DMS 273 (cell line): ENCODE measurements at regions not wholly inside any gene's neighbourhood (a gene's known extent, or its start where the extent isn't known, plus 50 kb on each side); places are given as distances from the start of the nearest gene placed in this dataset.
"Not testable (repeated sequence)": the region's sequence is repeated elsewhere in the genome, so short reads cannot be mapped to it uniquely, and the experiment has no call there.

ENCODE experiments used
- DNase-seq: peaks from one replicate; lab custom pipeline; 2025; ENCODE audit not compliant: unreplicated experiment; lab: John Stamatoyannopoulos, UW

GRCh38 chr10:9416331-9416730 lies 1361.8 kb downstream of the GATA3 start:
- no peak for DNase-seq

GRCh38 chr10:9419757-9420156 lies 1365.3 kb downstream of the GATA3 start:
- no peak for DNase-seq

DNA sequence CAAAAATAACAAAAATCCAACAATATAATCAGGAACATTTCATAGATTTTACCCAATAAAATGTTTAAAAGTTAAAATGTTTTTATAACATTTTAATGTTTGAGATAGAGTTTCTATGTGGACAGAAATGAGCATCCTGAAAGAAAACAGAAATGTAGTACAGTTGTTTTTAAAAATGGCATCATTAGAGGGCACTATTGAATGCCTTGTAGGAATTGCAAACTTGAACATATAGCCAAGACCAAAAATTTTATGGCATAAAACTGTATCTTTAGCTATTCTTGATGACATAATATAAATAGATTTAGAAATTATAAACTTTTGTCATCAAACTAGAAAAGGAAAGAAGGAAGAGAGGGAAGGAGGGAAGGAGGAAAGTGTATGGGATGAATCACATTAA lies 1372.7 kb downstream of the GATA3 start:
- no peak for DNase-seq

- DNase-seq: no peak
Measured at GRCh38 chr10:9437131-9437530, 1382.6 kb downstream of the GATA3 start.

DNA sequence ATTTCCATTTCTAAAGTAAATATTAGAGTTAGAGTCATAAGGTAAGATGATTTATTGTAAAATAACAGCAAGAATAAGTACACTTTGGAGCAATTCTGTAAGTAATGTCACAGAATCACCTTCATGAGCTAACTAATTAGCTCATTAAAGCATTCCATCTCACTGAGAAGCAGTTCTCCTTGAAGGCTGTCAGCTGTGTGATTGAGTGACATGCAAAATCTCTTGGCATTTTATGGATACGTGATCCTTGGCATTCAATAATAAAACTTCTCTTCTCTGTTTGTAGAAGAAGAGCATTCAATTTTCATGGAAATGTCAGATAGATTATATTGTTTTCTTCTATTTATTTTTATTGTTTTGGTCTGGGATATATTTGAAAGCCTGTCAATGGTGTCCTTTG lies 1389.3 kb downstream of the GATA3 start:
- DNase-seq: no peak

DNA sequence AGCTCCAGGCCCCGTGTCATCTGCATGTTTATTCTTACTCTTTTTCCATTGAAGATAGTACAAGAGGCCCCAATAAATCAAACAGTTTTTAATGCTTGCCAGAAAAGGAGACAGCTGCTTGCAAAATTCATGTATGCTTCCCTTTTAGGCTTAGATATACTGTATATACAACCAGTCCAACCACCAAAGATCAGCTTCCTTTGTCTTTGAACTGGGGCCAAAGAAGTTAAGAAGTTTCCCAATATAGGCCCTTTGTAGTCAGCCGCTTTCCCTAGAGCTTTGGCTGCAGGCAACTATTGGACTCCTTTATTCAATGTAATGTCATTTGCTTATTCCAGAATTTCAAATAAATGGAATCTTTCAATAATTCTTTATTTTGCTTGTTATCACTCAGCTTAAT lies 1395.0 kb downstream of the GATA3 start:
- DNase-seq: no peak

GRCh38 chr10:9450801-9451200 lies 1396.3 kb downstream of the GATA3 start:
- no peak for DNase-seq

- no peak for DNase-seq
Measured at GRCh38 chr10:9451211-9451773, 1396.8 kb downstream of the GATA3 start.

DNA sequence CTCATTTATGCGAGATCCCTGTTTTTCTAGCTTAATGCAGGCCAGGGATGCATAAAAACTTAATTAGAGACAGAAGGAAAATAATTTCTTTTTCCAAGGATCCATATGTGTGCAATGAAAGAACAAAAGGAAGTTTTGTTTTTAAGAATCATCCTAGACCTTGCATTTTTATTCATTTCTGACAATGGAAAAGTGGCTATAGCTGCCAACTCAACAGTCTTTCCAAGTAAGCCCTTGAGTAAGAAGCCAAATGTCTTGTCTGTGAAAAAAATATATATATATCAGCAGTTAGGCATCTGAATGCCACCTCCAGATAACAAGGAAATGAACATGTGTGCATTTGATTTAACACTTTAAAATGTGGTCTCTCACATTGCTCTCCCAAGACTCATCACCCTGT lies 1397.6 kb downstream of the GATA3 start:
- no peak for DNase-seq

- not testable (repeated sequence) for DNase-seq
Measured at GRCh38 chr10:9453871-9454270, 1399.4 kb downstream of the GATA3 start.

DNA sequence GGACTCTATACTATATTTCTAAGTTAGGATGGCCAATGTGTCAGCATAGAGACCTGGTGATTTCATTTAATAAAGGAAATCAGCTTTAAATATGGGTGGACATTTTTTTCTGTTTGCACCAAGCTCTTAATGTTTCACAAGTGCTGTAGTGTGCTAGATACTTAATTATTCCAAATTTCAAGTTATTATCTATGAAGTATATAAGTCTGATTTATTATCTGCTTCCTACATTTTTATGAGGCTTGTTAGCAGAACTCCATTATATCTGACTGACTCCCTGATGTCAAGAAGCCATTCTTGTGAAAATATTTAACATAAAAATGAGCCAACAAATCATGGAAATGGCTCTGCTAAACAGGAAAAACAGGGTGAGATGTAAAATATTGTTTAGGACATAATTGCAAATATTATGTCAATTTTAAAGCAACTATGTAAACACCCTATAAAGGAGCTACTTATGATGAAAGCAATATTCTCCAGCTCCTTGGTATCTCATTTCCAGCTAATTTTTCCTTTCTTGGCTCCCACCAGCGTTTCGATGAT lies 1415.2 kb downstream of the GATA3 start:
- DNase-seq: no peak

- no peak for DNase-seq
Measured at GRCh38 chr10:9470581-9470980, 1416.1 kb downstream of the GATA3 start.

- DNase-seq: no peak
Measured at GRCh38 chr10:9501944-9502343, 1447.5 kb downstream of the GATA3 start.

GRCh38 chr10:9504227-9504626 lies 1449.7 kb downstream of the GATA3 start:
- DNase-seq: no peak

- DNase-seq: no peak
Measured at GRCh38 chr10:9505546-9505945, 1451.1 kb downstream of the GATA3 start.

DNA sequence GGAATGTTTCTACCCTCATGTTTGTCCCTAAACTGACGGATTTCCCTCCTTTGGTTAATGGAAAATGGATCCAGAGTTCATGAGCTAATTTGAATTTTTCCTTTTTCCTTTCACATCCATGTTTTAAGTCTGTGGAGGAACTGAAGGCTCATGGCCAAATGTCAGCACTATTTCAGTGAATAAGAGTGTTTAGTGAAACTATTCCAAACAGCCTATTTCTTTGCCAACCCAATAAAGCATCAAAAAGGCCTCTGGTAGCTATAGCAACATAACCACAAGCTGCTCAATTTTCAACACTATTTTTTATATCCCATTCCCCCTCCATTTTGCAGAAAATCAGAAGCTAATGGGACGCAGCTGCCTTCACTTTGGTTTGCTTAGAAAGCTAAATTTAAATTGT lies 1454.1 kb downstream of the GATA3 start:
- DNase-seq: no peak

DNA sequence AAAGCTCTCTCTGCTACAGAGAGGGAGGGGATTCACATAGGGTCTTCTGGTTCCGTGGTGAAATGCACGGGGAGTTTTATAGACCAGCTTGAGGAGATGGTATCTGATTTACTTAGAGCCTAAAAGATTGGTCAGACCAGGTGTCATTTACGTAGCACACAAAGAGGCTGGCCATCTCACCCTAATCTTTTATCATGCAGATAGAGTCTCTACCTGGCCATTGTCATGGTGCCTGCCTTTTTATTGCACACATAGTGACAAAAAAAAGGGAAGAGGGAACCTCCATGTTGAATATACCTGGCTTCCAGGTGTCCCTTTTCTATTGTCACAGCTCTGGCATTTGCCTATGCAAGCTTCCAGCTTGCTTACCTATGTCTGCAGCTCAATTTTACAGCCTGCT lies 1456.1 kb downstream of the GATA3 start:
- DNase-seq: no peak

GRCh38 chr10:9515922-9516321 lies 1461.4 kb downstream of the GATA3 start:
- no peak for DNase-seq

DNA sequence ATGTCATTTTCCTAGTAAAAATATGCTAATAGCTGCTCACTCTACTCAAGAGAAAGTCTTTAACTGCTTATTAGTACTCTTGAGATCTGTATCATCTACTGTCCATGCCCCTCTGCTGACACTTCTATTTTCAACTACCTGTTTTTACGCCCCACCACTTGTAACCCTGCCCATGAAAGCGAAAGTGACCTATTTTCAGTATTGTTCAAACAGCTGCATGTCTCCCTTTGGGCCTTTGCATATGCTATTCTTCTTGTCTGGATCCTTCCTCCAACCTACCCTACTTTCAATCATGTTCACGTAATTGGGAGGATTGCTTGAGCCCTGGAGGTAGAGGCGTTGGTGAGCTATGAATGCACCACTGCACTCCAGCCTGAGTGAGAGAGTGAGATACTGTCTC lies 1481.3 kb downstream of the GATA3 start:
- DNase-seq: no peak

DNA sequence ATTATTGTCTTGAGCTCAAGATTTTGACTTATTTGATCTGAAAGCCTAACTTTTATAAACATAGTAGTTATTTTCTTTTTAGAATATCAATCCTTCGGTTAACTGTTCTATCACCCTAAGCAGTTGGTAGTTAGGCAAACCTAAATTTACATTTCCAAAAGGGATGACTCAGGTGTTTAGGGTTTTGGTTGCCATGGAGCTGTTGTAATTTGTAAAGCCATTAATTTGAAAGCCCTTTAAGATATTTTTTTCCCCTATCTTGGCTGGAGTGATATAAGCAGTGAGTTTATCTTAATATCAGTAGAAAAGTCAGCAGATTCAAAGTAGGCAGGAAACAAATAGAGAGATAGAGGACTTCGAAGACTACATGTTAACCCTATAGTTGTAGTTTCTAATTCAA lies 1472.6 kb upstream of the CELF2 start:
- no peak for DNase-seq

- DNase-seq: no peak
Measured at GRCh38 chr10:9547936-9548904, 1469.5 kb upstream of the CELF2 start.

- no peak for DNase-seq
Measured at GRCh38 chr10:9550810-9551209, 1466.9 kb upstream of the CELF2 start.
